Thyroid gland (tissue), 4 donors: ENCODE measurements at regions not wholly inside any gene's neighbourhood (a gene's known extent, or its start where the extent isn't known, plus 50 kb on each side); places are given as distances from the start of the nearest gene placed in this dataset.

Experiments
- DNase-seq, 2 donors: peaks; one replicate each; pipeline ENCODE4 v3.0.0-alpha.2; 2019
- H3K27ac ChIP-seq, 3 donors: fragments of 200-600 bp; sonication (generic); 1 replicate in 2 of 3; 2 replicates in 1 of 3; pipeline ENCODE4 v1.5.1; 2016 to 2019; ENCODE audit warnings: mild to moderate bottlenecking in 1 of 3, moderate library complexity in 1 of 3
- H3K27me3 ChIP-seq: fragments of 200-600 bp; sonication (generic); one replicate; pipeline ENCODE4 v1.5.1; 2019
- H3K36me3 ChIP-seq, 2 donors: fragments of 200-600 bp; sonication (generic); one replicate each; pipeline ENCODE4 v1.5.1; 2016 to 2019
- H3K4me1 ChIP-seq, 2 donors: fragments of 200-600 bp; sonication (generic); one replicate each; pipeline ENCODE4 v1.5.1; 2017 to 2019
- H3K4me3 ChIP-seq, 3 donors: fragments of 200-600 bp; sonication (generic); replicated peaks in 1 of 3; 1 replicate in 2 of 3; 2 replicates in 1 of 3; pipeline ENCODE4 v1.5.1; 2016; ENCODE audit warnings: mild to moderate bottlenecking in 1 of 3
- H3K9me3 ChIP-seq: fragments of 200-600 bp; sonication (generic); one replicate; pipeline ENCODE4 v1.5.1; 2017
- POLR2A ChIP-seq, 2 donors: fragments of 450-650 bp; IDR thresholded peaks; one replicate each; pipeline ENCODE4 v1.6.1; 2017; ENCODE audit warnings: antibody characterized with exemption in 2 of 2, mild to moderate bottlenecking in 2 of 2, moderate library complexity in 1 of 2
- WGBS, 2 donors: methylation state at CpG; one replicate each; pipeline ENCODE4 v1.1.5; 2017; 5-methylcytosine and 5-hydroxymethylcytosine counted together
- intact Hi-C: fragments of 100-400 bp; cut with DNase I; formaldehyde crosslinking; loops from one replicate; pipeline ENCODE4 v1.15.1; 2023
- TF ChIP-seq, protein P1 (sequence below), 6 experiments: fragments of 200-600 bp in 3 of 6; fragments of 450-650 bp in 3 of 6; sonication (generic) in 3 of 6; IDR thresholded peaks; one replicate each; pipeline ENCODE4 v1.5.1; 2016 to 2019; ENCODE audit warnings: antibody characterized with exemption in 6 of 6, mild to moderate bottlenecking in 2 of 6, inconsistent platforms in 1 of 6, moderate library complexity in 1 of 6

DNA sequence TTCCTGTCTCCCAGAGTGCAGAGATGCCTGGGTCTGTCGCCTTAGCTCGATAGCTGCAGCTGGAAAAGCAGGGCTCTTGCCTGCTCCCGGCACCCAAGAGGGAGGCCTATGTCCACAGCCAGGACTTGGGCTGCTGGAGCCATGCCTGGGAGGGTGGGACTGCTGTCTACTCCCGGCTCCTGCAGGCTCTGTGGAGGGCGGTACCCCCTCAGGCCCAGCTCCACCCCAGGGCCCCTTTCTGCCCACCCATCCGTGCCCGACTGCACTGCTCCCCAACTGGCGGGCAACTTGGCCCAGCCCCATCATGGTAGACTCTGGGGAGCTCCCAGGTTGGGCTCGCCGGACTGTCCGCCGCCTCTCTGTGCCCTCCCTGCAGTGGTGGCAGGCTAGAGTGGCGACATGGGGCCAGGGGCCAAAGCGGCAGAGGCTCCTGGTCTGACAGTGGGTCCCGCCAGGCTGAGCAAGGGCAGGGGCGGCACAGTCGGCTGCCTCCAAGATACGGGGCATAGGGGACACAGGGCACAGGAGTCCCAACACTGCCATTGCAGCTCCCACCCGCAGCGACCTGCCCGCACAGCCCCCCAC is 901.0 kb downstream of the CCDC85A start:
- H3K27me3 ChIP-seq, result no peaks in the 10 kb centered on the region
- H3K36me3 ChIP-seq, result no peaks in the 10 kb centered on the region
- 94 to 97% methylated on average over 9 to 13 of the region's 21 CpGs for WGBS, 2 donors
- intact Hi-C loops, result no loop called here
- no peaks in the 10 kb centered on the region for H3K9me3 ChIP-seq
- no peaks in the 10 kb centered on the region for H3K4me1 ChIP-seq
- no peak for DNase-seq
- TF ChIP-seq, protein P1, sequence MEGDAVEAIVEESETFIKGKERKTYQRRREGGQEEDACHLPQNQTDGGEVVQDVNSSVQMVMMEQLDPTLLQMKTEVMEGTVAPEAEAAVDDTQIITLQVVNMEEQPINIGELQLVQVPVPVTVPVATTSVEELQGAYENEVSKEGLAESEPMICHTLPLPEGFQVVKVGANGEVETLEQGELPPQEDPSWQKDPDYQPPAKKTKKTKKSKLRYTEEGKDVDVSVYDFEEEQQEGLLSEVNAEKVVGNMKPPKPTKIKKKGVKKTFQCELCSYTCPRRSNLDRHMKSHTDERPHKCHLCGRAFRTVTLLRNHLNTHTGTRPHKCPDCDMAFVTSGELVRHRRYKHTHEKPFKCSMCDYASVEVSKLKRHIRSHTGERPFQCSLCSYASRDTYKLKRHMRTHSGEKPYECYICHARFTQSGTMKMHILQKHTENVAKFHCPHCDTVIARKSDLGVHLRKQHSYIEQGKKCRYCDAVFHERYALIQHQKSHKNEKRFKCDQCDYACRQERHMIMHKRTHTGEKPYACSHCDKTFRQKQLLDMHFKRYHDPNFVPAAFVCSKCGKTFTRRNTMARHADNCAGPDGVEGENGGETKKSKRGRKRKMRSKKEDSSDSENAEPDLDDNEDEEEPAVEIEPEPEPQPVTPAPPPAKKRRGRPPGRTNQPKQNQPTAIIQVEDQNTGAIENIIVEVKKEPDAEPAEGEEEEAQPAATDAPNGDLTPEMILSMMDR (IDR thresholded peaks at IDR 0.05), result no peak
- TF ChIP-seq POLR2A (IDR thresholded peaks at IDR 0.05), result no peak
- H3K4me3 ChIP-seq, result no peak overlapping the region
- no peak overlapping the region for H3K27ac ChIP-seq

DNA sequence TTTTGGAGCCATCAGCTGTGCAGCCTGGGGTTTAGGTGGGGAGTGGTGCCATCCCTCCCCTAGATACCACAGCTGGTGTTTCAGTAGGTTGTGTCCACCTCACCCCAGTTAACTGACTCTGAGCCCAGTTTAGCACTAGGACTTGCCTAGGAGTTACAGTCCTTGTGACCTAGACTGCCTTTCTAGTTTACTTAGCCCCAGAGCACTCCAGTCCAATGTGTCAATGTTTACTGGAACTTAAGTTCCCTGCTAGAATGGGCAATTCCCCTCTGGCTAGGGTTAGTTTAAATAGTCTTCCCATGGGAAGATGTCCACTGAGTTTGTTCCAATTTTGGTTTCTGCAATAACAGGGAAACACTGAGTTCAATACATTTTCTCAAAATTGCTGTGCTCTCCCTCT is 909.2 kb downstream of the CCDC85A start:
- H3K27me3 ChIP-seq, result no peaks in the 10 kb centered on the region
- no peaks in the 10 kb centered on the region for H3K9me3 ChIP-seq
- intact Hi-C loops, result no loop called here

DNA sequence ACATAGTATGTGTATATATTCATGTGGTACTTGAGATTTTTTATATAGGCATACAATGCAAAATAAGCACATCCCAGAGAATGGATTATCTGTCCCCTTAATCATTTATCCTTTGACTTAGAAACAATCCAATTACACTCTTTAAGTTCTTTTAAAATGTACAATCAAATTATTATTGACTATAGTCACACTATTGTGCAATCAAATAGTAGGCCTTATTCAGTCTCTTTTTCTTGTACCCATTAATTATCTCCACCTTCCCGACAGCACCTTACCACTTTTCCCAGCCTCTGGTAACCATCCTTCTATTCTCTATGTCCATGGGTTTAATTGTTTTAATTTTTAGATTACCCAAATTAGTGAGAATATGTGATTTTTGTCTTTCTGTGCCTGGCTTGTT is 914.1 kb downstream of the CCDC85A start:
- no peaks in the 10 kb centered on the region for H3K4me1 ChIP-seq
- intact Hi-C loops, result no loop called here
- DNase-seq, result no peak
- TF ChIP-seq, protein P1 (IDR thresholded peaks at IDR 0.05), result no peak
- no peak for TF ChIP-seq POLR2A (IDR thresholded peaks at IDR 0.05)
- no peaks in the 10 kb centered on the region for H3K9me3 ChIP-seq
- no peaks in the 10 kb centered on the region for H3K36me3 ChIP-seq
- no peaks in the 10 kb centered on the region for H3K27me3 ChIP-seq
- no peak overlapping the region for H3K4me3 ChIP-seq
- no peak overlapping the region for H3K27ac ChIP-seq
- 84 to 97% methylated on average over 1 of the region's 1 CpG for WGBS, 2 donors

More for the DNA sequence above, 909.2 kb downstream of the CCDC85A start:
- H3K4me1 ChIP-seq, result no peaks in the 10 kb centered on the region
- DNase-seq, result no peak
- H3K4me3 ChIP-seq, result no peak overlapping the region
- no peaks in the 10 kb centered on the region for H3K36me3 ChIP-seq
- no peak overlapping the region for H3K27ac ChIP-seq
- TF ChIP-seq POLR2A (IDR thresholded peaks at IDR 0.05), result no peak
- TF ChIP-seq, protein P1 (IDR thresholded peaks at IDR 0.05), result no peak

DNA sequence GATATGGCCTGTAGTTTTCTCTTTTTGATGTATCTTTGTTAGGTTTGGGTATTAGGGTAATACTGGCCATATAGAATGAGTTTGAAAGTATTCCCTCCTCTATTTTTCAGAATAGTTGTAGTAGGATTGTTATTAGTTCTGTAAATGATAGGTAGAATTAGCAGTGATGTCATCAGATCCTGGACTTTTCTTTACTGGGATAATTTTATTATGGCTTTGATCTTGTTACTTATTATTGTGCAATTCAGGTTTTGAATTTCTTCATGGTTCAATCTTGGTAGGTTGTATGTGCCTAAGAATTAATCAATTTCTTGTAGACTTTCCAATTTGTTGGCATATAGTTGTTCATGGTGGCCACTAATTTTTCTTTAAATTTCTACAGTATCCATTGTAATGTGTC is 916.6 kb downstream of the CCDC85A start:
- no peaks in the 10 kb centered on the region for H3K4me1 ChIP-seq
- TF ChIP-seq, protein P1 (IDR thresholded peaks at IDR 0.05), result no peak
- TF ChIP-seq POLR2A (IDR thresholded peaks at IDR 0.05), result no peak
- no peak for DNase-seq
- no peak overlapping the region for H3K27ac ChIP-seq
- H3K36me3 ChIP-seq, result no peaks in the 10 kb centered on the region
- no peaks in the 10 kb centered on the region for H3K9me3 ChIP-seq
- intact Hi-C loops, result no loop called here
- no peak overlapping the region for H3K4me3 ChIP-seq
- H3K27me3 ChIP-seq, result no peaks in the 10 kb centered on the region

DNA sequence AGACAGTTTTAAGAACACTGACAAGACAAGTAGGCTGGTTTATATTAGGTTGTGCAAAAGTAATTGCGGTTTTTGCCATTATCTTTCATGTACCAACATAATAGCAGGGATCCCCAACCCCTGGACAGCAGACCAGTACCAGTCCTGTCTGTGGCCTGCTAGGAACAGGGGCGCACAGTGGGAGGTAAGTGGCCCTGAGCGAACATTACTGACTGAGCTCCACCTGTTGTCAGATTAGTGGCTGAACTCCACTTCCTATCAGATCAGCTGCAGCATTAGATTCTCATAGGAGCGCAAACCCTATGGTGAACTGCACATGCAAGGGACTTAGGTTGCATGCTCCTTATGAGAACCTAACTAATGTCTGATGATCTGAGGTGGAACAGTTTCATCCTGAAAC is 921.9 kb downstream of the CCDC85A start:
- Histone ChIP-seq H3K4me1 (no peaks in the 10 kb centered on the region), H3K36me3 (no peaks in the 10 kb centered on the region), H3K4me3 (no peak overlapping the region), H3K27me3 (no peaks in the 10 kb centered on the region), H3K9me3 (no peaks in the 10 kb centered on the region), H3K27ac (no peak overlapping the region)
- no peak for DNase-seq
- 79 to 84% methylated on average over 4 of the region's 4 CpGs for whole genome bisulfite sequencing, 2 donors
- TF ChIP-seq, protein P1 (IDR thresholded peaks at IDR 0.05), result no peak
- no peak for TF ChIP-seq POLR2A (IDR thresholded peaks at IDR 0.05)
- intact Hi-C loops, result no loop called here
